Neuron (in vitro differentiated cells): ENCODE measurements at regions not wholly inside any gene's neighbourhood (a gene's known extent, or its start where the extent isn't known, plus 50 kb on each side); places are given as distances from the start of the nearest gene placed in this dataset.

Experiments
- H2AFZ ChIP-seq: one replicate; pipeline ENCODE4 v1.6.1; 2013; ENCODE audit warnings: low read depth, mild to moderate bottlenecking, inconsistent platforms, low read length, moderate library complexity
- H3K27me3 ChIP-seq: one replicate; pipeline ENCODE4 v1.6.1; 2013; ENCODE audit warnings: low read length; ENCODE audit not compliant: insufficient read depth
- H3K36me3 ChIP-seq: one replicate; pipeline ENCODE4 v1.6.1; 2013; ENCODE audit warnings: low read length; ENCODE audit not compliant: insufficient read depth
- H3K4me1 ChIP-seq: one replicate; pipeline ENCODE4 v1.6.1; 2013; ENCODE audit warnings: low read length; ENCODE audit not compliant: insufficient read depth
- H3K4me3 ChIP-seq: 2 replicates; pipeline ENCODE4 v1.5.1; 2013; ENCODE audit warnings: mild to moderate bottlenecking, low read length, moderate library complexity
- H3K9me3 ChIP-seq: one replicate; pipeline ENCODE4 v1.6.1; 2013; ENCODE audit warnings: low read length

DNA sequence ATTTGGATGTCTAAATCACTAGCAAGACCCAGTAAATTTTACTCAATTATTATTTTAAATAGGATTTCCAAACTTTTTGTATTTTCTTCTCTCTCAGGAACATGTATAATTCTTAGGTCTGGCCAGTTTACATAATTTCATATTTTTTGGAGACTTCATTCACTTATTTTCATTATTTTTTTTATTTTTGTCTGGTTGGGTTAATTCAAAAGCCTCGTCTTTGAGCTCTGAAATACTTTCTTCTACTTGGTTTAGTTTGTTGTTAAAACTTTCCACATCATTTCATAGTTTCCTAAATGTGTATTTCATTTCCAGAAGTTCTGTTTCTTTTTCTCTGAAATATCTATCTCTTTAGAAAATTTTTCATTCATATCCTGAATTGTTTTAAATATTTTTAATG is 322.9 kb upstream of the SPRY2 start:
- Histone ChIP-seq H3K36me3 (no peaks in the 10 kb centered on the region), H3K4me3 (no peak overlapping the region), H3K4me1 (no peaks in the 10 kb centered on the region), H2AFZ (no peak overlapping the region), H3K27me3 (no peaks in the 10 kb centered on the region), H3K9me3 (no peaks in the 10 kb centered on the region)

DNA sequence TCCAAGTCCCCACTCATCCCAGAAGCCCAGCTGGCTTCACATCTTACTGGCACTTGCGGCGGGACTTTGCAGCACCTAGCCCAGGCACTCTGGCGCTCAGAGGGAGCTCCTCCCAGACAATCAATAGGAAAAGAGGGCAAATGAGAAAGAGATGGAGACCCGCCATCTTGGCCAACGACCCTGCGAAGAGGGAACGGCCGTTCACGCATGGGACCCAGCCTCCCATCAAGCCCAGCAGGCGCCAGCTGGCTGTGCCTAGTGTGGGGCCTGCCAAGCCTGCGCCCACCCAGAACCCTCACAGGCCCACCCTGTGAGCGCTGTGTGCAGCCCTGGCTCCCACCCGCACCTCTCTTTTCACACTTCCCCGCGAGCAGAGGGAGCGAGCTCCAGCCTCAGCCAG is 317.8 kb upstream of the SPRY2 start:
- Histone ChIP-seq H3K36me3 (no peaks in the 10 kb centered on the region), H3K27me3 (no peaks in the 10 kb centered on the region), H3K4me1 (no peaks in the 10 kb centered on the region), H2AFZ (no peak overlapping the region), H3K4me3 (no peak overlapping the region), H3K9me3 (no peaks in the 10 kb centered on the region)

DNA sequence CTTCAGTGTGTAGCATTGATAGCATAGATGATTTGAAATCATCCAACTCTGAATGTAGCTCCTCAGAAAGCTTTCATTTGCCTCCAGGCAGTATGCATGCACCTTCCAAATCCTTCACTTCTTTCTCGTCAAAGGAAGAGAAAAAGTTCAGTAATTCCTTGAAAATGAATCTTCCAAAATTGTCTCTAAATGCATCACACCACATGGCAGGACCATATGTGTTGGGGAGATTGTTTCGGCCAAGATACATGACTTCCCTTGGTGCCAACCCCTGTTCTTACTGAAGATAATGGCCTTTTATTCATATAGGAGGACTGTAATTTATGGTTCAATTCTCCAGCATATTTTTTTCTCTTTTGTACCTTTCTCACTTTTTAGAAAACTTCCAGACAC is 315.6 kb upstream of the SPRY2 start:
- Histone ChIP-seq H2AFZ (no peak overlapping the region), H3K27me3 (no peaks in the 10 kb centered on the region), H3K4me3 (no peak overlapping the region), H3K4me1 (no peaks in the 10 kb centered on the region), H3K36me3 (no peaks in the 10 kb centered on the region), H3K9me3 (no peaks in the 10 kb centered on the region)

- Histone ChIP-seq H3K36me3 (no peaks in the 10 kb centered on the region), H3K4me3 (no peak overlapping the region), H3K9me3 (no peaks in the 10 kb centered on the region), H3K4me1 (no peaks in the 10 kb centered on the region), H3K27me3 (no peaks in the 10 kb centered on the region), H2AFZ (no peak overlapping the region)
Observed at GRCh38 chr13:80655778-80656511, 315.0 kb upstream of the SPRY2 start.

DNA sequence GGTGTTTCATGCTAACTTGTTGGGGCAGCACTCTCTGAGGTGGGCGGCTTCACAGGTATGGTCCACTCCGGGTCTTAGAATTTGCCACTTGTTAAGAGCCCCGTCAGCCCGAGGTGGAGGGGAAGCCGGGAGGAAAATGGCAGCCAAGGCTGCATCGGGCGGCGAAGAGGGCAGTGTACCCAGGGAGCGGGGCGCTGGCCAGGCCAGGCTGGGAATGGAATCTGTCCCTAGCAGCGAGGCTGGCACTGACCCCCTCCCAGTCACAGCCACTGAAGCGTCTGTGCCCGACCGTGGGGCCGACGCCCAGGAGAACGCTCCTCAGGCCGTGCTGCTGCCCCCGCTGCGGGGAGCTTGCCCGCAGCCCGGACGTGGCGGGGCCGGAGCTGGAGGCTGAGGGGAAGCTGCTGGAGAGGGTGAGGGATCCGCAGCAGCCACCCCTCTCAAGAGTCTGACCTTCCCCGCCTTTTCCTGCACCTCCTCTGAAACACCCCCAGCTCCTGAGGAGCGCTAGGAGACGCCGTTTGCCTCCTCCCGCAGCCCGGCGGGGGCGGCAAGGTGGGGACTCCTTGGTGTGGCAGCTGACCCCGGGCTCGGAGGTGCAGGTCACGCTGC is 313.8 kb upstream of the SPRY2 start:
- Histone ChIP-seq H3K27me3 (no peaks in the 10 kb centered on the region), H2AFZ (no peak overlapping the region), H3K4me3 (no peak overlapping the region), H3K4me1 (no peaks in the 10 kb centered on the region), H3K36me3 (no peaks in the 10 kb centered on the region), H3K9me3 (no peaks in the 10 kb centered on the region)

DNA sequence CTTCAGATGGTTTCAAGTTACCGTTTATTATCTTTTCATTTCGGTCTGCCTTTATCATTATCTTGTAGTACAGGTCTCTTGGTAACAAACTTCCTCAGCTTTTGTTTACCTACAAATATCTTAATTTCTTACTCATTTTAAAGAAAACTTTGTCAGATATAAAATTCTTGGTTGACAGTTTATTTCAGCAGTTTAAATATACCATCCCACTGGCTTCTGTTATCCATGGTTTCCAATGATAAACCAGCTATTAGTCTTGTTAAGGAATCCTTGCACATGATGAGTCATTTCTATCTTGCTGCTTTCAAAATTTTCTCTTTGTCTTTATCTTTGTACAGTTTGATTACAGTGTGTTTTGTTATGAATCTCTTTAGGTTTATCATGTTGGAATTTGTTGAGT is 308.3 kb upstream of the SPRY2 start:
- no peaks in the 10 kb centered on the region for H3K36me3 ChIP-seq
- no peaks in the 10 kb centered on the region for H3K4me1 ChIP-seq
- no peak overlapping the region for H3K4me3 ChIP-seq
- H3K27me3 ChIP-seq: no peaks in the 10 kb centered on the region
- no peak overlapping the region for H2AFZ ChIP-seq
- no peaks in the 10 kb centered on the region for H3K9me3 ChIP-seq

- Histone ChIP-seq H3K4me3 (no peak overlapping the region), H2AFZ (no peak overlapping the region), H3K36me3 (no peaks in the 10 kb centered on the region), H3K4me1 (no peaks in the 10 kb centered on the region), H3K27me3 (no peaks in the 10 kb centered on the region), H3K9me3 (no peaks in the 10 kb centered on the region)
Observed at GRCh38 chr13:80642641-80643040, 301.7 kb upstream of the SPRY2 start.

- no peaks in the 10 kb centered on the region for H3K9me3 ChIP-seq
- no peaks in the 10 kb centered on the region for H3K36me3 ChIP-seq
- no peak overlapping the region for H3K4me3 ChIP-seq
- peak overlapping the region; percentile 43 for H2AFZ ChIP-seq
- peaks cover 12% of the 10 kb centered on the region for H3K4me1 ChIP-seq
- H3K27me3 ChIP-seq: no peaks in the 10 kb centered on the region
Observed at GRCh38 chr13:80633251-80633650, 292.3 kb upstream of the SPRY2 start.

DNA sequence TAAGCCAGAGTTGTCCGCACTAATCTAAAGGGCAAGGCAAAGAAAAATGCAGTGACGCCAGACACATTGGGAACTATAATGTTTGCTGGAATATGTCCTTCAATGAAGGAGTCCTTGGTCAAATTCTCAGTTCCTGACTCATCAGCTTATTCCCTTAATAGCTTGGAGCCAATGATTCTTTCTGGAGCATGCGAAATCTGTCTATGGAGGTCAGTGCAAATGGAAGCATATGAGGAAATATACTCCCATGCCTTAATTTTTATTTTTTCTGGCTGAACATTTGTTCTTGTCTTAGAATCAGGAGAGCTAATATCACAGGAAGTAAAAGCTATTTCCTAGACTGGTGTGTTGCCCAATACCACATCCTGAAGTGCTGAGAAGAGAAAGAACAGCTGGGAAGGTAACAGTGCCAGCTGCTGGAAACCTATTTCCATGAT is 289.8 kb upstream of the SPRY2 start:
- Histone ChIP-seq H3K27me3 (no peaks in the 10 kb centered on the region), H2AFZ (no peak overlapping the region), H3K4me1 (peaks cover 12% of the 10 kb centered on the region), H3K4me3 (no peak overlapping the region), H3K36me3 (no peaks in the 10 kb centered on the region), H3K9me3 (no peaks in the 10 kb centered on the region)

DNA sequence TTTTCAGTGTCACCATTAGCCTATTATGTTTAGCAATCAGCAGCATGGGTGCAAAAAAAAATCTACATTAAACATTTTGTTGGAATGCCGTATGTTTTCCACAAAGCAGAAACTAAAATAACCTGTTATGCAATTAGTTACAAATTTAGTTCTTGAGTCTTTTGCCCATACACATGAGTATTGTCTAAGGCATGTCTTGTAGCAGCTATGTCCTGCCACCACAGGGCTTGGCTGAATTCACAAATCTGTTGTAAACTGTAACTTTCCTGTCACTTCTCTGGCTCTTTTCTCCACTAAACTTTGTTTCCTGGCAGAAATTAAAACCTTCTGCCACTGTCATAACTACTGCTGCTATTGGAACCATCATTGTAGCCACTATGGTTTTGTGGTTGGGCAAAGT is 277.9 kb upstream of the SPRY2 start:
- Histone ChIP-seq H2AFZ (no peak overlapping the region), H3K36me3 (no peaks in the 10 kb centered on the region), H3K9me3 (no peaks in the 10 kb centered on the region), H3K27me3 (no peaks in the 10 kb centered on the region), H3K4me1 (peaks cover 5% of the 10 kb centered on the region), H3K4me3 (no peak overlapping the region)

DNA sequence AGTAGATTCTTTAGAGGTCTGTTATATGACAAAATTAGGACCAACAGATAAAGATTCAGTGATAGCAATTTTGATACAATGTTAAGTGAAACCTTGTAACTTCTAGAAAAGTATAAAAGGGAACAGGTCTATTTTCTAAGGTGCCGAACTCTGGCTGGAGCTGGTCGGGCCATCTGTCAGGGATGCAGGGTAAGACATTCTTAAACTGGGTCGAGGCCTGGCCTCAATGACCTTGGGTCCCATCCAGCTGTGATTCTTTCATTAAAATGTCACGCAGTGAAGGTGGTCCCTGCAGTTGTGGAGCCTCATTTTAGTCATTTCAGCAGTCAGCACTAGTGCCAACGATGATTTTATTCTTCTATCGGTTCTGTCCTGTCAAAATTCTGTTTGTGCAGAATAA is 271.9 kb upstream of the SPRY2 start:
- H3K36me3 ChIP-seq: no peaks in the 10 kb centered on the region
- H2AFZ ChIP-seq: no peak overlapping the region
- no peaks in the 10 kb centered on the region for H3K27me3 ChIP-seq
- H3K4me3 ChIP-seq: no peak overlapping the region
- H3K9me3 ChIP-seq: no peaks in the 10 kb centered on the region
- peaks cover 16% of the 10 kb centered on the region for H3K4me1 ChIP-seq

DNA sequence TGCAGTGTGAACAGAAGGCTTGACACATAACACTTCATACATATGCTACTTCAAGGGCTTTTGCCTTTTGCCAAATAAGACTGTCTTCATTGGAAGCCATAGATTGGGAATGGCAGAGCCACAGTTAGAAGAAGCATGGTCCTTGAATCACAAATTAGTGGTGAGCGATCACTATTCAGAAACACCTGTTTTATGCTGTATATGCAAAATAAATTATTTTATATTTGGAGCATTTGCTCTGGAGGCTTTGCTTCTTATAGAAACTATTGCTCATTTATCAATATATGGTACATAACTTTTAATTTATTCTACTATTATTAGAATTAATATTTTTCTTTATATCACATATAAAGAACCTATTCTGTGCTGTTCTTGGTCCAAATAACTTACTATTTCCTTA is 270.4 kb upstream of the SPRY2 start:
- Histone ChIP-seq H3K9me3 (no peaks in the 10 kb centered on the region), H3K36me3 (no peaks in the 10 kb centered on the region), H3K4me1 (peaks cover 16% of the 10 kb centered on the region), H2AFZ (no peak overlapping the region), H3K27me3 (no peaks in the 10 kb centered on the region), H3K4me3 (no peak overlapping the region)

DNA sequence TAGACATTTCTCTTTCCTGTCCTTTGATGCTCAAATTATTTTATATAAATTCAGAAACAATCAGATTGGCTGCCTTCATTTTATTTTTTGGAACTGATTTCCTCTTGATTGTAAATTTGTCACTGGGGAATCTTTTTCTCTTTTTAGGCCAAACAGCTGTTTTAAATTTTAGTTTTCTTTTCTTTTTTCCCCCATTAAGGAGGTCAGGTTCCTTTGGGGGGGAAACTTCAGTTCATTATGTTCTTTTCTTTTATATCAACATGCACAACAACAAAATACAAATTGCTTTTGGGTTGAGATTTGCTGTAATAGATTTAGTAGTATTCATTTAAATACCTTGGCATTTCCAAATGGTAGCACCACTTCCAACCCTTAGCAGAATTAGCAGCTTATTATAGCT is 264.8 kb upstream of the SPRY2 start:
- Histone ChIP-seq H3K36me3 (no peaks in the 10 kb centered on the region), H3K4me1 (no peaks in the 10 kb centered on the region), H3K9me3 (no peaks in the 10 kb centered on the region), H3K27me3 (no peaks in the 10 kb centered on the region), H2AFZ (no peak overlapping the region), H3K4me3 (no peak overlapping the region)

DNA sequence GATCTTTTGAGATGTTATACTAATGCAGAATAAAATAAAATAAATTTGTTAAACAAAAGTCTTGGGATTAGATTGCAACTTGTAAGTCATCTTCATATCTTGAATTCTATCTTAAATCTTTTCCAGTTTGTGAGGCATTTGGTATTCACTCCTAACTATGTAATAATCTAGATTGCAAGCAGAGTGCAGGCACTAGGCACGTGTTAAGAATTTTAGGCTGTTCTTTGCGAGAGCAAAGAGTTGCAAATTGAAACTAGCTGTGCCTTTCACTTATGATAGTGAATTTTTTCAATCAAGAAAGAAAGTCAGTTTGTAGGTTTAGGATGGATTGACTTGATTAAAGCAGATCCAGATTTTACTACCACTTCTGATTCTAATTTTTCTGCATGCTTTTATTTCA is 264.1 kb upstream of the SPRY2 start:
- H3K9me3 ChIP-seq: no peaks in the 10 kb centered on the region
- H3K27me3 ChIP-seq: no peaks in the 10 kb centered on the region
- H2AFZ ChIP-seq: no peak overlapping the region
- H3K36me3 ChIP-seq: no peaks in the 10 kb centered on the region
- no peak overlapping the region for H3K4me3 ChIP-seq
- H3K4me1 ChIP-seq: peaks cover under 1% of the 10 kb centered on the region
